ENCODE measurements at regions not wholly inside any gene's neighbourhood (a gene's known extent, or its start where the extent isn't known, plus 50 kb on each side); places are given as distances from the start of the nearest gene placed in this dataset.

- no peaks in the 10 kb centered on the region for H3K36me3 ChIP-seq (ENCODE audit: control insufficient read depth in 2 of 4, insufficient read depth in 4 of 4, low read length in 3 of 4)
- no peak overlapping the region for H3K9ac ChIP-seq (replicated peaks in 1 of 4; ENCODE audit: extremely low read depth in 1 of 4, low read depth in 3 of 4, low read length in 3 of 4)
- H4K5ac ChIP-seq (ENCODE audit: insufficient read length, low read depth, low read length), result no peak overlapping the region
- no peaks in the 10 kb centered on the region for H3K79me1 ChIP-seq (ENCODE audit: low read depth, low read length)
- H3K4ac ChIP-seq (replicated peaks; ENCODE audit: insufficient read length, low read depth, low read length), result no peak overlapping the region
- ChIA-PET POLR2A (ENCODE audit: partially characterized antibody) (no interaction called here), CTCF (ENCODE audit: partially characterized antibody) (no interaction called here)
- no peak overlapping the region for H4K91ac ChIP-seq (replicated peaks; ENCODE audit: insufficient read length, low read length)
- H2BK12ac ChIP-seq (ENCODE audit: low read depth, low read length), result no peak overlapping the region
- H3K9me3 ChIP-seq (ENCODE audit: insufficient read depth in 2 of 2, low read depth in 1 of 2, low read length in 1 of 2), result no peaks in the 10 kb centered on the region
- no peak overlapping the region for H2AK5ac ChIP-seq (ENCODE audit: low read depth, low read length)
- no peak overlapping the region for H3K56ac ChIP-seq (replicated peaks; ENCODE audit: insufficient read length, low read depth, low read length)
- H3K4me1 ChIP-seq (replicated peaks in 1 of 4; ENCODE audit: control insufficient read depth in 3 of 4, insufficient read depth in 4 of 4, low read length in 3 of 4), result 0 out of 7 replicates have a peak, but pooled peaks cover 0 to 3% (median 0%) of the 10 kb centered on the region in 4 experiments
- no peak overlapping the region for H2AFZ ChIP-seq (ENCODE audit: low read length)
- H2BK120ac ChIP-seq (replicated peaks; ENCODE audit: low read depth, low read length), result no peak overlapping the region
- no peak overlapping the region for H2BK5ac ChIP-seq (ENCODE audit: low read depth, low read length)
- H4K8ac ChIP-seq (ENCODE audit: extremely low read depth, insufficient read depth, low read length), result no peak overlapping the region
- no peaks in the 10 kb centered on the region for H4K20me1 ChIP-seq (replicated peaks in 1 of 2; ENCODE audit: control insufficient read depth in 1 of 2, insufficient read depth in 2 of 2, low read length in 2 of 2)
- H3K23ac ChIP-seq (ENCODE audit: insufficient read length), result no peak overlapping the region
- WGBS, 2 experiments (ENCODE audit: extremely low coverage in 1 of 2, insufficient coverage in 1 of 2, insufficient read length in 1 of 2, insufficient replicate concordance in 2 of 2, low coverage in 1 of 2, low lambda C conversion rate in 2 of 2, missing lambda C conversion rate in 1 of 2), result 88% methylated on average over 3 of the region's 3 CpGs; no CpG with 5 or more reads in 1 of the 2 experiments
- DNase-seq (ENCODE audit: low read depth in 1 of 2, low spot score in 2 of 2) (no peak), FAIRE-seq (no peak)
- H3K4me2 ChIP-seq (ENCODE audit: insufficient read depth in 1 of 2, low read depth in 2 of 2, low read length in 2 of 2), result no peak overlapping the region
- no peak overlapping the region for H3K14ac ChIP-seq (ENCODE audit: insufficient read length)
- H3K18ac ChIP-seq (ENCODE audit: extremely low read depth, low read length), result no peak overlapping the region
- H2BK20ac ChIP-seq (ENCODE audit: low read length), result no peak overlapping the region
- no peaks in the 10 kb centered on the region for H3K23me2 ChIP-seq (ENCODE audit: low read depth, low read length)
- H3K4me3 ChIP-seq (ENCODE audit: extremely low read depth in 1 of 4, insufficient read depth in 2 of 4, low read depth in 3 of 4, low read length in 4 of 4), result no peak overlapping the region
- H3K27me3 ChIP-seq (replicated peaks in 1 of 4; ENCODE audit: control insufficient read depth in 3 of 4, extremely low read depth in 1 of 4, insufficient read depth in 3 of 4, low read length in 3 of 4), result no peaks in the 10 kb centered on the region
- no peak overlapping the region for H2BK15ac ChIP-seq (ENCODE audit: low read length)
- no peaks in the 10 kb centered on the region for H3K79me2 ChIP-seq (ENCODE audit: control insufficient read depth in 1 of 2, insufficient read depth in 2 of 2, low read length in 2 of 2)
- no peak overlapping the region for H3K27ac ChIP-seq (ENCODE audit: low read depth, low read length)
- TF ChIP-seq FOSL1 (IDR thresholded peaks at IDR 0.05; ENCODE audit: insufficient read depth, low read depth, low read length), result no peak
- TF ChIP-seq CHD2 (IDR thresholded peaks at IDR 0.05; ENCODE audit: low read length), result no peak
- TF ChIP-seq MAX (IDR thresholded peaks at IDR 0.05), result no peak
- TF ChIP-seq SAP30 (IDR thresholded peaks at IDR 0.05; ENCODE audit: insufficient read depth, insufficient replicate concordance, low read length), result no peak
- no peak for TF ChIP-seq SRF (IDR thresholded peaks at IDR 0.05; ENCODE audit: low read depth, low read length)
- no peak for TF ChIP-seq GABPA (IDR thresholded peaks at IDR 0.05; ENCODE audit: borderline replicate concordance, insufficient read depth, low read length)
- no peak for TF ChIP-seq CBX8 (IDR thresholded peaks at IDR 0.05; ENCODE audit: borderline replicate concordance, low read depth, low read length)
- TF ChIP-seq SP1 (IDR thresholded peaks at IDR 0.05; ENCODE audit: low read depth, low read length), result no peak
- TF ChIP-seq BCL11A (IDR thresholded peaks at IDR 0.05; ENCODE audit: low read depth in 2 of 2, low read length in 2 of 2), result no peak
- no peak for TF ChIP-seq TBP (IDR thresholded peaks at IDR 0.05; ENCODE audit: low read depth, low read length)
- TF ChIP-seq HDAC2 (IDR thresholded peaks at IDR 0.05; ENCODE audit: borderline replicate concordance in 1 of 2, low read depth in 2 of 2, low read length in 2 of 2), result no peak
- TF ChIP-seq CHD1 (IDR thresholded peaks at IDR 0.05; ENCODE audit: low read depth, low read length), result no peak
- no peak for TF ChIP-seq BACH1 (IDR thresholded peaks at IDR 0.05; ENCODE audit: low read length)
- TF ChIP-seq USF2 (IDR thresholded peaks at IDR 0.05; ENCODE audit: low read length), result no peak
- TF ChIP-seq POLR2A (IDR thresholded peaks at IDR 0.05; ENCODE audit: control extremely low read depth in 1 of 2, low read depth in 2 of 2, low read length in 2 of 2), result no peak
These were observed 90.9 kb downstream of the GPR65 start for GRCh38 chr14:88095791-88096190.
